Left lung (tissue), 4 donors: ENCODE measurements at regions not wholly inside any gene's neighbourhood (a gene's known extent, or its start where the extent isn't known, plus 50 kb on each side); places are given as distances from the start of the nearest gene placed in this dataset.

Source experiments
- ATAC-seq: fragments of 200-7000 bp; cut with Tn5 transposase; one replicate; pipeline ENCODE4 v1.9.1; 2020; ENCODE audit warnings: moderate library complexity
- DNase-seq, 4 donors: peaks; one replicate each; pipeline ENCODE4 v3.0.0-alpha.2; 2013 to 2020
- H3K27ac ChIP-seq, 2 donors: fragments of 200-600 bp; sonication (generic) in 1 of 2; one replicate each; pipeline versions ENCODE4 v1.5.0 to v1.8.0; 2020 to 2021
- H3K27me3 ChIP-seq, 2 donors: fragments of 200-600 bp; sonication (generic) in 1 of 2; one replicate each; pipeline versions ENCODE4 v1.5.0 to v1.8.0; 2020 to 2021
- H3K36me3 ChIP-seq, 2 donors: fragments of 200-600 bp; sonication (generic) in 1 of 2; one replicate each; pipeline versions ENCODE4 v1.5.0 to v1.8.0; 2020 to 2021
- H3K4me1 ChIP-seq, 2 donors: fragments of 200-600 bp; one replicate each; pipeline ENCODE4 v1.8.0; 2021
- H3K4me3 ChIP-seq, 2 donors: fragments of 200-600 bp; sonication (generic) in 1 of 2; one replicate each; pipeline versions ENCODE4 v1.5.0 to v1.8.0; 2020 to 2021; ENCODE audit warnings: mild to moderate bottlenecking in 1 of 2
- H3K9me3 ChIP-seq, 2 donors: fragments of 200-600 bp; sonication (generic) in 1 of 2; one replicate each; pipeline versions ENCODE4 v1.5.0 to v1.8.0; 2020 to 2021
- CTCF ChIP-seq, 2 donors: fragments of 200-600 bp; sonication (generic) in 1 of 2; IDR thresholded peaks; one replicate each; pipeline versions ENCODE4 v1.5.0 to v1.8.0; 2021; ENCODE audit warnings: antibody characterized with exemption in 2 of 2
- intact Hi-C, 2 donors: fragments of 100-400 bp; cut with DNase I; formaldehyde crosslinking; loops; one replicate each; pipeline versions ENCODE4 v1.11.2 to v1.14.2; 2022
- donor health status: DM: no; HTN: yes; CAD: no.
- donor health status: DM: no; HTN: no; CAD: no.

- H3K9me3 ChIP-seq, result no peaks in the 10 kb centered on the region
- ATAC-seq (no peak), DNase-seq (no peak)
- TF ChIP-seq CTCF (IDR thresholded peaks at IDR 0.05), result no peak
- H3K4me1 ChIP-seq, result no peaks in the 10 kb centered on the region
- H3K4me3 ChIP-seq, result no peak overlapping the region
- intact Hi-C loops, result no loop called here
- H3K27ac ChIP-seq, result no peak overlapping the region
- H3K27me3 ChIP-seq, result peaks cover 0 to 18% of the 10 kb centered on the region in 2 donors
- H3K36me3 ChIP-seq, result no peaks in the 10 kb centered on the region
These were observed 188.1 kb upstream of the SPRED2 start for GRCh38 chr2:65620524-65620923.

DNA sequence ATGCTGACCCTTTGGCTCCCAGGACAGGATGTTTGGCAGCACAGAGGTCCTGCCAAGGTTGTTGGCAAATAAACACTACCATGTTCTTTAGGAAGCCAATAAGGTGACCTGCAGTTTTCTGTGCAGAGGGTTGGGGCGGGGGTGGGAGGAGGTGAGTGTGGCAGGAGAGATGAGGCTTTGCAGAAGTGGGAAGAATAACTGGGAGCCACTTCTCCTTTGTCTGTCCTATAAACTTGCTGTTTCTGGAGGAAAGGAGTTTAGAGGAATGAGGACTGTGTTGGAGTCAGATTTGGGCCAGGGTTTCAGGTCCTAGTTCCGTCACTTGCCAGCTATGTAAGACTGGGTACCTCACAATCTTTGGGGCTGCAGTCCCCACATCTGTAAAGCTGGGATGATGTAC is 187.6 kb upstream of the SPRED2 start:
- Histone ChIP-seq H3K4me3 (no peak overlapping the region), H3K4me1 (no peaks in the 10 kb centered on the region), H3K27me3 (peaks cover 0 to 18% of the 10 kb centered on the region in 2 donors), H3K27ac (no peak overlapping the region), H3K9me3 (no peaks in the 10 kb centered on the region), H3K36me3 (no peaks in the 10 kb centered on the region)
- DNase-seq (no peak), ATAC-seq (no peak)
- intact Hi-C loops, result no loop called here
- TF ChIP-seq CTCF (IDR thresholded peaks at IDR 0.05), result no peak

DNA sequence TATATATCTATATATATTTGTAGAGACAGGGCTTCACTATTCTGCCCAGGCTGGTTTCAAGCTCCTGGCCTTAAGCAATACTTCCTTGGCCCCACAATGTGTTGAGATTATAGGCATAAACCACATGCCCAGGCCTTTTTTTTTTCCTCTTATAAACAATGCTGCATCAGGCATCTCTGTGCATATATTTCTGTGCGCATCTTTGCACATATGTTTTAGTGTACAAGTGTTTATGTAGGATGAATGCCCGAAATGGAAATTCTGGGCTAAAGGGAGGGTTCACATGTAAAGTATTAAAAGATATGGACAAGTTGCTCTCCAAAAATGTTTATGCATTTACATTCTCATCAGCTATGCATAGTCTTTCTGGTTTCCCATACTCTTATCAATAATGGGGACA is 183.2 kb upstream of the SPRED2 start:
- Histone ChIP-seq H3K36me3 (no peaks in the 10 kb centered on the region), H3K27me3 (no peaks in the 10 kb centered on the region), H3K9me3 (no peaks in the 10 kb centered on the region), H3K4me1 (no peaks in the 10 kb centered on the region), H3K27ac (no peak overlapping the region), H3K4me3 (no peak overlapping the region)
- TF ChIP-seq CTCF (IDR thresholded peaks at IDR 0.05), result no peak
- ATAC-seq (no peak), DNase-seq (no peak)
- intact Hi-C loops, result no loop called here

- Histone ChIP-seq H3K4me3 (no peak overlapping the region), H3K36me3 (no peaks in the 10 kb centered on the region), H3K27me3 (no peaks in the 10 kb centered on the region), H3K27ac (no peak overlapping the region), H3K4me1 (no peaks in the 10 kb centered on the region), H3K9me3 (no peaks in the 10 kb centered on the region)
- TF ChIP-seq CTCF (IDR thresholded peaks at IDR 0.05), result no peak
- no peak for DNase-seq
- no peak for ATAC-seq
- intact Hi-C loops, result no loop called here
These were observed 181.7 kb upstream of the SPRED2 start for GRCh38 chr2:65613968-65614555.

DNA sequence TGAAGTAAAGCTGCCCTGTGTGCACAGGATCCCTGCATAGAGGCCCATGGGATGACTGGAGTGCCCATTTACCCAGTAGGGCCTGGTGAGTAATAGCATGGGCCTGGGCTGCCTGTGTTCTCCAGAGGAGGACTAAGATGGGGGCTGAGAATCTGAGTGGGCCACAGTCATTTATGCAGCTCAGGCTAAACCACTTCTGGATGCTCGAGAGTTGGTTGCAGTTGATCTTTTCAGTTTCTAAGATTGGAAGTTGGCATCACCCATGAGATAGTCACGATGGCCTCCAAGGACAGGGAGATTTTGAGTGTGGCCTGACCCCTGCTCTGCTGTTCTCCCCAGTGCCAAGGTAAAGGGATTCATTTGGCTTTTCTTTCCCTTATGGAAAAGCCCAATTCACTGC is 179.1 kb upstream of the SPRED2 start:
- intact Hi-C loops, result no loop called here
- ATAC-seq, result no peak

More for the DNA sequence above, 179.1 kb upstream of the SPRED2 start:
- Histone ChIP-seq H3K27ac (no peak overlapping the region), H3K4me1 (no peaks in the 10 kb centered on the region), H3K9me3 (no peaks in the 10 kb centered on the region), H3K27me3 (no peaks in the 10 kb centered on the region), H3K36me3 (no peaks in the 10 kb centered on the region), H3K4me3 (no peak overlapping the region)
- no peak for TF ChIP-seq CTCF (IDR thresholded peaks at IDR 0.05)
- no peak for DNase-seq
